KMS-11 (cell line): ENCODE measurements at regions not wholly inside any gene's neighbourhood (a gene's known extent, or its start where the extent isn't known, plus 50 kb on each side); places are given as distances from the start of the nearest gene placed in this dataset.

Experiments used
- H2AFZ ChIP-seq: fragments of 200-600 bp; sonication (generic); 2 replicates; pipeline ENCODE4 v1.6.1; 2016; ENCODE audit warnings: antibody characterized with exemption, mixed run types, low read depth
- H3K27ac ChIP-seq: fragments of 200-600 bp; sonication (generic); 2 replicates; pipeline ENCODE4 v1.6.1; 2016; ENCODE audit warnings: mild to moderate bottlenecking, mixed run types
- H3K27me3 ChIP-seq: fragments of 200-600 bp; sonication (generic); 2 replicates; pipeline ENCODE4 v1.6.1; 2017; ENCODE audit warnings: mild to moderate bottlenecking, low read depth, mixed run types, moderate library complexity; ENCODE audit not compliant: insufficient read depth
- H3K36me3 ChIP-seq: fragments of 200-600 bp; sonication (generic); 2 replicates; pipeline ENCODE4 v1.6.1; 2017; ENCODE audit warnings: mild to moderate bottlenecking, mixed run types; ENCODE audit not compliant: insufficient read depth
- H3K4me1 ChIP-seq: fragments of 200-600 bp; sonication (generic); 2 replicates; pipeline ENCODE4 v1.6.1; 2016; ENCODE audit warnings: mild to moderate bottlenecking, low read depth, mixed run types; ENCODE audit not compliant: poor library complexity, severe bottlenecking
- H3K4me2 ChIP-seq: fragments of 200-600 bp; sonication (generic); 2 replicates; pipeline ENCODE4 v1.7.0; 2016; ENCODE audit warnings: mild to moderate bottlenecking, mixed run types
- H3K4me3 ChIP-seq: fragments of 200-600 bp; sonication (generic); IDR thresholded peaks from 2 replicates; pipeline ENCODE4 v1.6.1; 2017; ENCODE audit warnings: low read depth, low read length, mixed read lengths; ENCODE audit not compliant: insufficient read depth
- H3K79me2 ChIP-seq: fragments of 200-600 bp; sonication (generic); 2 replicates; pipeline ENCODE4 v1.6.1; 2016; ENCODE audit warnings: low read depth, mixed run types; ENCODE audit not compliant: insufficient read depth
- H3K9ac ChIP-seq: fragments of 200-600 bp; sonication (generic); 2 replicates; pipeline ENCODE4 v1.6.1; 2016; ENCODE audit warnings: mild to moderate bottlenecking, mixed run types
- H4K20me1 ChIP-seq: fragments of 200-600 bp; sonication (generic); 2 replicates; pipeline ENCODE4 v1.6.1; 2016; ENCODE audit warnings: mild to moderate bottlenecking, mixed run types; ENCODE audit not compliant: insufficient read depth
- TF ChIP-seq, protein P1 (sequence below): fragments of 200-600 bp; sonication (generic); conservative IDR thresholded peaks from 2 replicates; pipeline ENCODE4 v1.6.1; 2017; ENCODE audit warnings: low read depth, mild to moderate bottlenecking, antibody characterized with exemption, low read length, moderate library complexity, mixed read lengths

DNA sequence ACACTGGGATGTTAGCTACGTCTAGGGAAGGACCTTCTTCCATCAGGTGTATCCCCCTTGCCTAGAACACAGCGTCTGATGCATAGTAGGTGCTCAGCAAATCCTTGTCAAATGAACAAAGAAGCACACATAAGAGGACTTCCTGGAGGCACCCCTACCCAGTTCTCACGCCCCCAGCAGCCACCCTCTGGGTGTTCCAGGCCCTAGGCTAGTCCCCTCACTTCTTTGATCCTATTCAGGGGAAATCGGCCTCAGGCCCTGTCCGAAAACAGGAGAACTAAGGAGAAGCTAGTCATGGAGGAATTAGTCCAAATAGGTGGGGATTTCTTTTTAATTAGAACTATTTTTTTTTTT is 84.7 kb upstream of the SIRPA start:
- Histone ChIP-seq H3K27me3 (no peaks in the 10 kb centered on the region), H3K4me3 (no peak overlapping the region), H4K20me1 (no peaks in the 10 kb centered on the region), H3K4me2 (no peak overlapping the region), H3K27ac (no peak overlapping the region), H3K9ac (no peak overlapping the region), H2AFZ (no peak overlapping the region), H3K36me3 (no peaks in the 10 kb centered on the region), H3K79me2 (no peaks in the 10 kb centered on the region), H3K4me1 (no peaks in the 10 kb centered on the region)
- TF ChIP-seq, protein P1, sequence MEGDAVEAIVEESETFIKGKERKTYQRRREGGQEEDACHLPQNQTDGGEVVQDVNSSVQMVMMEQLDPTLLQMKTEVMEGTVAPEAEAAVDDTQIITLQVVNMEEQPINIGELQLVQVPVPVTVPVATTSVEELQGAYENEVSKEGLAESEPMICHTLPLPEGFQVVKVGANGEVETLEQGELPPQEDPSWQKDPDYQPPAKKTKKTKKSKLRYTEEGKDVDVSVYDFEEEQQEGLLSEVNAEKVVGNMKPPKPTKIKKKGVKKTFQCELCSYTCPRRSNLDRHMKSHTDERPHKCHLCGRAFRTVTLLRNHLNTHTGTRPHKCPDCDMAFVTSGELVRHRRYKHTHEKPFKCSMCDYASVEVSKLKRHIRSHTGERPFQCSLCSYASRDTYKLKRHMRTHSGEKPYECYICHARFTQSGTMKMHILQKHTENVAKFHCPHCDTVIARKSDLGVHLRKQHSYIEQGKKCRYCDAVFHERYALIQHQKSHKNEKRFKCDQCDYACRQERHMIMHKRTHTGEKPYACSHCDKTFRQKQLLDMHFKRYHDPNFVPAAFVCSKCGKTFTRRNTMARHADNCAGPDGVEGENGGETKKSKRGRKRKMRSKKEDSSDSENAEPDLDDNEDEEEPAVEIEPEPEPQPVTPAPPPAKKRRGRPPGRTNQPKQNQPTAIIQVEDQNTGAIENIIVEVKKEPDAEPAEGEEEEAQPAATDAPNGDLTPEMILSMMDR, result no peak

DNA sequence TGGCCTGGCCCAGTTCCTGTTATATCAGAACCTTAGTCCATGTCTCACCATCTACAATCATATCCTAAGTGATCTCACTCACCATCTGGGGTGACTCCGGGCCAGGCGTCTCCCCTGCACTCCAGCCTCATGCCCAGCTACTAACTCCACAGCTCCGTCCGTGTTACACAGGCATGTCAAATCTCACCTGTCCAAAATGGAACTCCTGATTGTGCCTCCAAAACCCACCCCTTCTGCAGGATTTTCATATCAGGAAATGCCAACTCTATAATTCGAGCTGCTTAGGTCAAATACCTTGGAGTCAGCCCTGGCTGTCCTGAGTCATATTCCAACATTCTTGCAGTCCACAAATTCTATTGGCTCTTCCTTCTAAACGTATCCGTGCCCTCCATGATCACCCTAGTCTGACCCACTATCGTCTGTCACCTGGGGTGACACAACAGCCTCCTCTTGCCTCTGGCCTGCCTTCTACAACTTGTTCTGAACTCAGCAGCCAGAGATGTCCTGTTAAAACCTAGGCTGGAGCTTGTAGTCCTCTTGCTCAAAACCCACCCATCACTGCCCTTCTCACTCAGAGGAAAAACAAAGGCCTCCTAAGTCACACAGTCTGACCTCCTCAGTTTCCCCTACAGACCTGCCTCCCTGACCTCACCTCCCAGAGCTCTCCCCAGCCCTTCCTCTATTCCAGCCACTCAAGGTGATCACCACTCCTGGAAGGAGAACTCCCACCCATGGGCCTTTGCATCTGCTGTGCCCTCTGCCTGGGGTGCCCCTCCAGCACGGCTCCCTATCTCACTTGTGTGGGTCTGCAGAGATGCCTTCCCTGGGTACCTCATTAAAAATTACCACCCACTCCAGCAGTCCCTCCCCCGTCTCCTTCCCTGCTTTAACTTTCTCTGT is 85.3 kb upstream of the SIRPA start:
- no peak overlapping the region for H3K4me3 ChIP-seq
- no peaks in the 10 kb centered on the region for H3K36me3 ChIP-seq
- no peaks in the 10 kb centered on the region for H3K4me1 ChIP-seq
- H3K4me2 ChIP-seq, result no peak overlapping the region
- H3K27ac ChIP-seq, result no peak overlapping the region
- H3K27me3 ChIP-seq, result no peaks in the 10 kb centered on the region
- no peaks in the 10 kb centered on the region for H4K20me1 ChIP-seq
- H2AFZ ChIP-seq, result no peak overlapping the region
- no peak overlapping the region for H3K9ac ChIP-seq
- TF ChIP-seq, protein P1, result no peak
- no peaks in the 10 kb centered on the region for H3K79me2 ChIP-seq

DNA sequence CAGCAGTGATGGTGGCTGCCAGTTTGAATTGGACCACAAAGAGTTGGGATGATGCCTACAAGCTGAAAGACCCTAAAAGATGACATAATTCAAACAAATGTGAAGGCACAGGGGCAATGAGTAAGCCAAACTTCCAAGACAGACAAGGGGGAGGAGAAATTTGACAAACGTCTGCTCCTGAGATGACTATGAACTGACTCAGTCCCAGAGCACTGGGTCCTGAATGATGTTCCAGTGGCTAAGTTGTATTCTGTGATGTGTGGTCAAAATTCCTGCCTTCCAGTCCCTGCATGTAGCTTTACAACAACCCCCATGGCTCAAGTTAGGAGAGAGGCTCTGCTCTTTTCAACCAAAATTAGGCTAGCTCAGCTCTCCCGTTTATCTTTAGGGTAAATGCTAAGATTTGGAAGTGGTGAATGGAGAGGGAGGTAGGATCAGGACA is 86.1 kb upstream of the SIRPA start:
- Histone ChIP-seq H3K27ac (no peak overlapping the region), H3K79me2 (no peaks in the 10 kb centered on the region), H4K20me1 (no peaks in the 10 kb centered on the region), H3K36me3 (no peaks in the 10 kb centered on the region), H3K4me1 (no peaks in the 10 kb centered on the region), H3K4me2 (no peak overlapping the region), H3K9ac (no peak overlapping the region), H3K27me3 (no peaks in the 10 kb centered on the region), H2AFZ (no peak overlapping the region), H3K4me3 (no peak overlapping the region)
- TF ChIP-seq, protein P1, result no peak

DNA sequence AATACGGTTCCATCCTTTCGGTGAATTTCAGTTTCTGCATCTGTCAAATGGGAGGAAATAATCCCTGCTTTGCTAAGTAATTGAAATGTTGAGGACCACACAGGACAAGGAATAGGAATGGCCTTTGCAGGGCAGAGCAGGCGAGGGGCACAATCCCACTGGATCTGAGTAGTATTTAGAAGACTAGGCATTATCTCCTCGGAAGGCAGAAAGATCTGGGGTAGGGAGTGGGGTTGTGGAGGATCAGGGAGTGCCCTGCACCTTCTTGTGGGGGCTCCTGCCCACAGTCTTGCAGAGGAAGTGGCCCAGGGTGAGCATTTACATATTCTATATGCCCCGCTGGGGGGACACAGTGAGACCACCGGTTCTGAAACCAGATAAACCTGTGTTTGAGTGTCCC is 87.1 kb upstream of the SIRPA start:
- H3K27me3 ChIP-seq, result no peaks in the 10 kb centered on the region
- H3K9ac ChIP-seq, result no peak overlapping the region
- H3K79me2 ChIP-seq, result no peaks in the 10 kb centered on the region
- H3K27ac ChIP-seq, result no peak overlapping the region
- H3K4me1 ChIP-seq, result no peaks in the 10 kb centered on the region
- H3K4me3 ChIP-seq, result no peak overlapping the region
- no peaks in the 10 kb centered on the region for H3K36me3 ChIP-seq
- no peak overlapping the region for H2AFZ ChIP-seq
- TF ChIP-seq, protein P1, result no peak
- no peak overlapping the region for H3K4me2 ChIP-seq
- no peaks in the 10 kb centered on the region for H4K20me1 ChIP-seq
